ENCODE measurements at regions not wholly inside any gene's neighbourhood (a gene's known extent, or its start where the extent isn't known, plus 50 kb on each side); places are given as distances from the start of the nearest gene placed in this dataset.

GRCh38 chr6:119917186-119917585 is 567.6 kb upstream of the MAN1A1 start:
- TF ChIP-seq CTCF (IDR thresholded peaks at IDR 0.05), result no peak
- no peak for TF ChIP-seq POLR2AphosphoS5 (IDR thresholded peaks at IDR 0.05; ENCODE audit: low read depth, low read length)
- TF ChIP-seq REST (IDR thresholded peaks at IDR 0.05; ENCODE audit: insufficient read depth in 1 of 2, low read depth in 2 of 2, low read length in 1 of 2), result no peak
- TF ChIP-seq TCF7L2 (IDR thresholded peaks at IDR 0.05; ENCODE audit: low read depth, low read length), result no peak
- no peak for TF ChIP-seq SIN3A (IDR thresholded peaks at IDR 0.05; ENCODE audit: borderline replicate concordance, insufficient read depth, low read depth, low read length)
